HepG2 (cell line): ENCODE measurements at regions not wholly inside any gene's neighbourhood (a gene's known extent, or its start where the extent isn't known, plus 50 kb on each side); places are given as distances from the start of the nearest gene placed in this dataset.

ENCODE experiments used
- ATAC-seq: fragments of 200-7000 bp; cut with Tn5 transposase; 3 replicates; pipeline ENCODE4 v1.9.1; 2020; ENCODE audit warnings: mild to moderate bottlenecking, moderate library complexity
- BruUV-seq: library from RNA; stranded (reverse); fragments of 400-500 nt; replicated peaks from 2 replicates; lab custom pipeline; 2021; lab: Mats Ljungman, UMichigan
- CTCF ChIA-PET: fragments of 300-600 bp; formaldehyde crosslinking; extraction: SDS; loops from one replicate; lab custom pipeline; 2021; ENCODE audit warnings: low total read pairs, inconsistent platforms, low intra/inter-chr PET ratio; lab: Yijun Ruan, JAX
- POLR2A ChIA-PET: fragments of 350-600 bp; sonication (Branson Sonifier 250); formaldehyde crosslinking; loops from one replicate; lab custom pipeline; 2020; ENCODE audit warnings: antibody characterized with exemption, inconsistent platforms; lab: Yijun Ruan, JAX
- DNase-seq: peaks from one replicate; pipeline ENCODE4 v3.0.0-alpha.2; 2015; ENCODE audit warnings: low spot score
- FAIRE-seq: peaks from 3 replicates; lab custom pipeline; 2011; peaks lifted over from hg19 to GRCh38; lab: Jason Lieb, UNC
- H2AFZ ChIP-seq: one replicate; pipeline ENCODE4 v1.6.1; 2011; ENCODE audit warnings: low read length, inconsistent platforms
- H3K27ac ChIP-seq: fragments of 300-600 bp; 3 replicates; pipeline ENCODE4 v1.8.0; 2011; ENCODE audit warnings: mixed run types, mild to moderate bottlenecking, mixed read lengths, low read length, inconsistent platforms; ENCODE audit not compliant: insufficient read depth; ENCODE audit errors: extremely low read length
- H3K27me3 ChIP-seq, 2 experiments: fragments of 200-600 bp in 1 of 2; 2 replicates in 1 of 2; 3 replicates in 1 of 2; pipeline versions ENCODE4 v1.6.0 to v1.8.0; 2011; ENCODE audit warnings: low read length in 2 of 2, mild to moderate bottlenecking in 2 of 2, moderate library complexity in 2 of 2, inconsistent platforms in 1 of 2; ENCODE audit not compliant: insufficient read depth in 2 of 2, control insufficient read depth in 1 of 2
- H3K36me3 ChIP-seq, 2 experiments: fragments of 200-600 bp in 1 of 2; replicated peaks in 1 of 2; 2 replicates in 1 of 2; 3 replicates in 1 of 2; pipeline versions ENCODE4 v1.5.1 to v1.8.0; 2011; ENCODE audit warnings: low read length in 2 of 2, inconsistent platforms in 1 of 2; ENCODE audit not compliant: insufficient read depth in 2 of 2, control insufficient read depth in 1 of 2
- H3K4me1 ChIP-seq: 2 replicates; pipeline ENCODE4 v1.5.1; 2012; ENCODE audit warnings: low read length, inconsistent platforms; ENCODE audit not compliant: insufficient read depth
- H3K4me2 ChIP-seq: 2 replicates; pipeline ENCODE4 v1.6.0; 2011; ENCODE audit warnings: low read depth, low read length, inconsistent platforms
- H3K4me3 ChIP-seq, 3 experiments: fragments of 200-600 bp in 1 of 3; sonication (generic), shearing (Covaris generic) in 1 of 3; replicated peaks in 1 of 3; 2 replicates each; pipeline ENCODE4 v1.5.1; 2011 to 2016; ENCODE audit warnings: low read length in 3 of 3, inconsistent platforms in 2 of 3, low read depth in 2 of 3, mild to moderate bottlenecking in 2 of 3, control low read depth in 1 of 3, mixed read lengths in 1 of 3; ENCODE audit not compliant: insufficient read depth in 1 of 3
- H3K79me2 ChIP-seq: one replicate; pipeline ENCODE4 v1.6.1; 2011; ENCODE audit warnings: low read length, inconsistent platforms; ENCODE audit not compliant: insufficient read depth
- H3K9ac ChIP-seq: 2 replicates; pipeline ENCODE4 v1.6.0; 2011; ENCODE audit warnings: mild to moderate bottlenecking, low read depth, low read length, inconsistent platforms; ENCODE audit not compliant: insufficient read depth
- H3K9me3 ChIP-seq: 2 replicates; pipeline ENCODE4 v1.5.1; 2012; ENCODE audit warnings: mild to moderate bottlenecking, low read length
- H4K20me1 ChIP-seq: 2 replicates; pipeline ENCODE4 v1.6.0; 2011; ENCODE audit warnings: inconsistent platforms, mild to moderate bottlenecking, low read length, moderate library complexity; ENCODE audit not compliant: insufficient read depth
- ARNT ChIP-seq: fragments of 450-650 bp; IDR thresholded peaks from 2 replicates; pipeline ENCODE4 v1.6.1; 2017
- DNMT3B ChIP-seq: conservative IDR thresholded peaks from 2 replicates; pipeline ENCODE4 v1.6.1; 2016; ENCODE audit warnings: missing biosample characterization, control low read depth
- FOXA1 ChIP-seq, 2 experiments: fragments of 450-650 bp in 1 of 2; sonication (generic) in 1 of 2; formaldehyde crosslinking in 1 of 2; IDR thresholded peaks; 2 replicates each; pipeline versions ENCODE4 v1.4.0 to v1.6.1; 2016 to 2020; ENCODE audit warnings: missing genetic modification reagents in 1 of 2
- KDM5A ChIP-seq: fragments of 200-600 bp; sonication (generic); IDR thresholded peaks from 2 replicates; pipeline ENCODE4 v1.7.0; 2018; ENCODE audit warnings: antibody characterized with exemption, mild to moderate bottlenecking, low read length, borderline replicate concordance
- NFIC ChIP-seq: IDR thresholded peaks from 2 replicates; pipeline ENCODE4 v1.6.1; 2012; ENCODE audit warnings: mild to moderate bottlenecking, low read length, inconsistent platforms
- SAP130 ChIP-seq: IDR thresholded peaks from 2 replicates; pipeline ENCODE4 v1.6.1; 2016; ENCODE audit warnings: low read depth
- TBP ChIP-seq: sonication (generic); formaldehyde crosslinking; IDR thresholded peaks from 2 replicates; pipeline ENCODE4 v1.5.0; 2020; ENCODE audit warnings: missing genetic modification reagents
- ZKSCAN8 ChIP-seq: IDR thresholded peaks from 2 replicates; pipeline ENCODE4 v1.6.1; 2016; ENCODE audit warnings: borderline replicate concordance, missing genetic modification reagents, missing compliant biosample characterization
- ZNF501 ChIP-seq: sonication (generic); formaldehyde crosslinking; IDR thresholded peaks from 2 replicates; pipeline ENCODE4 v1.5.1; 2020; ENCODE audit warnings: mild to moderate bottlenecking, moderate library complexity, missing genetic modification reagents
- in situ Hi-C: cut with HindIII; loops from 2 replicates; pipeline ENCODE4 v1.10.0; 2017; ENCODE audit warnings: low pct_unique_long_range_greater_than_20kb; ENCODE audit not compliant: extremely low pct_ligation_motif_present
- intact Hi-C: fragments of 100-400 bp; cut with micrococcal nuclease; formaldehyde crosslinking; loops from one replicate; pipeline ENCODE4 v1.10.0; 2022; ENCODE audit not compliant: unreplicated experiment
- TF ChIP-seq, protein P1 (sequence below): sonication (generic); formaldehyde crosslinking; IDR thresholded peaks from 2 replicates; pipeline ENCODE4 v1.5.1; 2020; ENCODE audit warnings: missing genetic modification reagents, mild to moderate bottlenecking, borderline replicate concordance
- TF ChIP-seq, protein P2 (sequence below): IDR thresholded peaks from 2 replicates; pipeline ENCODE4 v1.6.1; 2016; ENCODE audit warnings: mild to moderate bottlenecking, missing biosample characterization, missing genetic modification reagents

DNA sequence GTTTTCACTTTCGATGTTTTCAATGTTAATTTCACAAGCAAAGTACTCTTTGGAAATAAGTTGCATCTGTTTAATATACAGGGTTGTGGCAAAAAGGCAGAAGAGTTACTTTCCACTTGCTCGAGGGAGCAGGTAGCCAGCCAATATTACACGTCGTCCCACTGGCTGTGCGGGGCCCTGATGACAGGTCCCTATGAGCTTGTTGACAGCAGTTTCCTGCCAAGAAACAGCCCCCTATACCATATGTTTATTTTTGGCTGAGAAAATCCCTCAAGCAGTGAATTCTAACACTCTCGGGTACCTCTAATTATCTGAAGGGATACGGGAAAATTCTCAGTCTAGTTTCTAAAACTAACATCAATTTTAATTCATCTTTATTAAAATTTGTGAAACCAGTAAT is 116.8 kb upstream of the SGO1 start (continued):
- no peak for TF ChIP-seq KDM5A
- no peak for TF ChIP-seq FOXA1 (IDR thresholded peaks at IDR 0.05)
- TF ChIP-seq FOXA1 (CRISPR knock-in tag; IDR thresholded peaks at IDR 0.05): no peak
- TF ChIP-seq ARNT: no peak
- no peak for TF ChIP-seq NFIC

DNA sequence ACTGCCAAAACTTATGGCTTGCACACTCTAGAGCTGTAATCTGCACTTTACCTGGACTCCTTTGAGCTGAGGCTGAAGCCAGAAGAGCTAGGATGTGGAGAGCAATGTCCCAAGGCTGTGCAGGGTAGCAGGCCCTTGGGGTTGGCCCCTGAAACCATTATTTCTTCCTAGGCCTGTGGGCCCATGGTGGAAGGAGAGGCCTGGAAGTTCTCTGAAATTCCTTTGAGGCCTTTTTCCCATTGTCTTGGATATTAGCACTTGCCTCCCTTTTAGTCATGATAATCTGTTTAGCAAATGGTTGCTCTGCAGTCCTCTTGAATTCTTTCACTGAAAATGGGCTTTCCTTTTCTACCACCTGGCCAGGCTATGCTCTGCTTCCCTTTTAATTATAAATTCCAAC is 102.0 kb upstream of the SGO1 start:
- DNase-seq (no peak), ATAC-seq (no peak), FAIRE-seq (no peak)
- Histone ChIP-seq H3K36me3 (no peaks in the 10 kb centered on the region), H3K4me1 (no peaks in the 10 kb centered on the region), H3K27me3 (no peaks in the 10 kb centered on the region), H3K9me3 (peaks cover 15% of the 10 kb centered on the region; the same call in 1 of the 2 replicates), H3K27ac (no peak overlapping the region), H2AFZ (no peak overlapping the region), H3K9ac (no peak overlapping the region), H3K79me2 (no peaks in the 10 kb centered on the region), H3K4me3 (no peak overlapping the region), H3K4me2 (no peak overlapping the region), H4K20me1 (no peaks in the 10 kb centered on the region)
- BruUV-seq: no TSS peak
- in situ Hi-C loops: no loop called here
- TF ChIP-seq ZNF501 (CRISPR knock-in tag) (no peak), DNMT3B (CRISPR knock-in tag) (no peak), ZKSCAN8 (CRISPR knock-in tag) (no peak), SAP130 (no peak), TBP (no peak)
- TF ChIP-seq, protein P1, sequence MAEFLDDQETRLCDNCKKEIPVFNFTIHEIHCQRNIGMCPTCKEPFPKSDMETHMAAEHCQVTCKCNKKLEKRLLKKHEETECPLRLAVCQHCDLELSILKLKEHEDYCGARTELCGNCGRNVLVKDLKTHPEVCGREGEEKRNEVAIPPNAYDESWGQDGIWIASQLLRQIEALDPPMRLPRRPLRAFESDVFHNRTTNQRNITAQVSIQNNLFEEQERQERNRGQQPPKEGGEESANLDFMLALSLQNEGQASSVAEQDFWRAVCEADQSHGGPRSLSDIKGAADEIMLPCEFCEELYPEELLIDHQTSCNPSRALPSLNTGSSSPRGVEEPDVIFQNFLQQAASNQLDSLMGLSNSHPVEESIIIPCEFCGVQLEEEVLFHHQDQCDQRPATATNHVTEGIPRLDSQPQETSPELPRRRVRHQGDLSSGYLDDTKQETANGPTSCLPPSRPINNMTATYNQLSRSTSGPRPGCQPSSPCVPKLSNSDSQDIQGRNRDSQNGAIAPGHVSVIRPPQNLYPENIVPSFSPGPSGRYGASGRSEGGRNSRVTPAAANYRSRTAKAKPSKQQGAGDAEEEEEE (CRISPR knock-in tag): no peak
- TF ChIP-seq, protein P2, sequence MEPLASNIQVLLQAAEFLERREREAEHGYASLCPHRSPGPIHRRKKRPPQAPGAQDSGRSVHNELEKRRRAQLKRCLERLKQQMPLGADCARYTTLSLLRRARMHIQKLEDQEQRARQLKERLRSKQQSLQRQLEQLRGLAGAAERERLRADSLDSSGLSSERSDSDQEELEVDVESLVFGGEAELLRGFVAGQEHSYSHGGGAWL (CRISPR knock-in tag): no peak
- ChIA-PET CTCF (no interaction called here), POLR2A (no interaction called here)
- intact Hi-C loops: no loop called here
